ENCODE measurements at regions not wholly inside any gene's neighbourhood (a gene's known extent, or its start where the extent isn't known, plus 50 kb on each side); places are given as distances from the start of the nearest gene placed in this dataset.

GRCh38 chr5:54736003-54736797 is 218.6 kb downstream of the SNX18 start:
- no peak for TF ChIP-seq CTCF (IDR thresholded peaks at IDR 0.05)
- no peak for TF ChIP-seq EP300 (IDR thresholded peaks at IDR 0.05)

All from esophagus muscularis mucosa (tissue), 3 donors.